ENCODE measurements at regions not wholly inside any gene's neighbourhood (a gene's known extent, or its start where the extent isn't known, plus 50 kb on each side); places are given as distances from the start of the nearest gene placed in this dataset.

DNA sequence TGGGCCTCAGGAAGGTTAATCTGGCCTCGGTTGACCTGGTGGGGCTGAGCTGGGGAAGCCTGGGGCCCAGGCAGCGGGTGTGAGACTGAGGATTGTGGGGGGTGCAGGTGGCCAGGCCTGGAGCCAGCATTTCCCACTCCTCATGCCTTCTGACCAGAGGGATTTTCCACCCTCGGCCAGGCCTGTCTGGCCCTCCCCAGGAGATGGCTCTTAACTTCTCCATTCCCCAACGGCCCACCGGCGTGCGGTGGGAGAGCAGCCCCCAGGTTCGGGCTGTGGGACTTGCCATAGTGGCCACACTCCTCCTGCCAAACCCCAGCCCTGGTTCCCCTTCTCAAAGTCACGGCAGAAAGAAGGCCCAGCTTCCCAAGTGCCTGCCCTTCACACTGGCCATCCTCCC is 126.5 kb upstream of the RUNX3 start:
- H3K4ac ChIP-seq (ENCODE audit: low read depth in 1 of 2, low read length in 2 of 2) = no peak overlapping the region
- no peak overlapping the region for H2AFZ ChIP-seq (ENCODE audit: low read depth, low read length)
- H2BK120ac ChIP-seq (ENCODE audit: low read depth, low read length) = no peak overlapping the region
- WGBS = 92% methylated on average over 7 of the region's 9 CpGs
- no peak overlapping the region for H4K8ac ChIP-seq (ENCODE audit: low read length)
- H3K14ac ChIP-seq (ENCODE audit: low read length in 2 of 2) = no peak overlapping the region
- no peak overlapping the region for H3K27ac ChIP-seq (ENCODE audit: low read length, poor library complexity, severe bottlenecking)
- H2BK15ac ChIP-seq (ENCODE audit: low read depth, poor library complexity, severe bottlenecking) = no peak overlapping the region
- H2AK5ac ChIP-seq (ENCODE audit: low read length, severe bottlenecking) = no peak overlapping the region
- H3K4me1 ChIP-seq (ENCODE audit: control insufficient read depth, insufficient read depth, low read depth, low read length) = no peaks in the 10 kb centered on the region
- no peak overlapping the region for H3K4me3 ChIP-seq (ENCODE audit: insufficient read depth in 1 of 2, low read depth in 1 of 2, low read length in 2 of 2)
- H3K18ac ChIP-seq (ENCODE audit: low read depth in 1 of 2, low read length in 2 of 2) = no peak overlapping the region
- H3K23ac ChIP-seq (ENCODE audit: low read length in 2 of 2) = no peak overlapping the region
- no peak overlapping the region for H4K91ac ChIP-seq (ENCODE audit: low read length)
- H2BK12ac ChIP-seq (ENCODE audit: low read length in 2 of 2) = no peak overlapping the region
- no peak overlapping the region for H3K4me2 ChIP-seq (ENCODE audit: low read length, poor library complexity, severe bottlenecking)
- H2BK5ac ChIP-seq (ENCODE audit: low read depth, low read length, poor library complexity, severe bottlenecking) = no peak overlapping the region
- H3K9me3 ChIP-seq (ENCODE audit: control insufficient read depth, low read length) = no peaks in the 10 kb centered on the region
- H3K79me1 ChIP-seq (replicated peaks; ENCODE audit: low read length, poor library complexity, severe bottlenecking) = no peaks in the 10 kb centered on the region
- DNase-seq = no peak
- H3K36me3 ChIP-seq (ENCODE audit: control insufficient read depth in 1 of 2, insufficient read depth in 2 of 2, low read depth in 1 of 2, low read length in 2 of 2) = no peaks in the 10 kb centered on the region
- H3K27me3 ChIP-seq (ENCODE audit: control insufficient read depth in 1 of 2, insufficient read depth in 1 of 2, low read length in 2 of 2) = peaks cover 66 to 68% of the 10 kb centered on the region in 2 experiments
- no peak overlapping the region for H3K9ac ChIP-seq (ENCODE audit: low read length)

DNA sequence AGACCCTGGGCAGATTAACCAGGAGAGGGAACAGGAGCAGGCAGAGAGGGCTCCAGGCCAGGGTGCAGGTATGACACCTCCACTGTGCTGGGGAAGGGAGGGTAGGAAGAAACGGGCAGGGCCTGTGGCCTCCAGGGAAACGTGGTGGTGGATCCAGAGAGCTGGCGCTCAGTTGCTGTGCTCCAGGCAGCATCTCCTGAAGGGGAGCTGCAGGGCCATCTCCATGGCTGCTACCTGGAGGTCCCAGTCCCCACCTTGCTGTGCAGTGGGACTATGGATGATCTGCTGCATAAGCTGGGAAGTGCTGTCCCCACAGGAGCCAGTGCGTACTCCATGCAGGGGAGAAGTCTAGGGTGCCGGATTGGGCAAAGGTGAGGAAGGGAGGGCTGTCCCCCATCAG is 125.9 kb upstream of the RUNX3 start:
- no peak overlapping the region for H3K23ac ChIP-seq (ENCODE audit: low read length in 2 of 2)
- no peaks in the 10 kb centered on the region for H3K36me3 ChIP-seq (ENCODE audit: control insufficient read depth in 1 of 2, insufficient read depth in 2 of 2, low read depth in 1 of 2, low read length in 2 of 2)
- no peaks in the 10 kb centered on the region for H3K9me3 ChIP-seq (ENCODE audit: control insufficient read depth, low read length)
- DNase-seq = no peak
- no peak overlapping the region for H4K8ac ChIP-seq (ENCODE audit: low read length)
- no peaks in the 10 kb centered on the region for H3K79me1 ChIP-seq (replicated peaks; ENCODE audit: low read length, poor library complexity, severe bottlenecking)
- no peak overlapping the region for H3K27ac ChIP-seq (ENCODE audit: low read length, poor library complexity, severe bottlenecking)
- H2BK15ac ChIP-seq (ENCODE audit: low read depth, poor library complexity, severe bottlenecking) = no peak overlapping the region
- H2AFZ ChIP-seq (ENCODE audit: low read depth, low read length) = no peak overlapping the region
- H3K9ac ChIP-seq (ENCODE audit: low read length) = no peak overlapping the region
- H3K4me2 ChIP-seq (ENCODE audit: low read length, poor library complexity, severe bottlenecking) = no peak overlapping the region
- H3K14ac ChIP-seq (ENCODE audit: low read length in 2 of 2) = no peak overlapping the region
- no peak overlapping the region for H3K4ac ChIP-seq (ENCODE audit: low read depth in 1 of 2, low read length in 2 of 2)
- H3K4me3 ChIP-seq (ENCODE audit: insufficient read depth in 1 of 2, low read depth in 1 of 2, low read length in 2 of 2) = no peak overlapping the region
- 91% methylated on average over 5 of the region's 5 CpGs for WGBS
- H2AK5ac ChIP-seq (ENCODE audit: low read length, severe bottlenecking) = no peak overlapping the region
- peaks cover 66 to 68% of the 10 kb centered on the region in 2 experiments for H3K27me3 ChIP-seq (ENCODE audit: control insufficient read depth in 1 of 2, insufficient read depth in 1 of 2, low read length in 2 of 2)
- H2BK12ac ChIP-seq (ENCODE audit: low read length in 2 of 2) = no peak overlapping the region
- H3K18ac ChIP-seq (ENCODE audit: low read depth in 1 of 2, low read length in 2 of 2) = no peak overlapping the region
- no peak overlapping the region for H4K91ac ChIP-seq (ENCODE audit: low read length)
- H3K4me1 ChIP-seq (ENCODE audit: control insufficient read depth, insufficient read depth, low read depth, low read length) = no peaks in the 10 kb centered on the region
- no peak overlapping the region for H2BK120ac ChIP-seq (ENCODE audit: low read depth, low read length)
- no peak overlapping the region for H2BK5ac ChIP-seq (ENCODE audit: low read depth, low read length, poor library complexity, severe bottlenecking)

DNA sequence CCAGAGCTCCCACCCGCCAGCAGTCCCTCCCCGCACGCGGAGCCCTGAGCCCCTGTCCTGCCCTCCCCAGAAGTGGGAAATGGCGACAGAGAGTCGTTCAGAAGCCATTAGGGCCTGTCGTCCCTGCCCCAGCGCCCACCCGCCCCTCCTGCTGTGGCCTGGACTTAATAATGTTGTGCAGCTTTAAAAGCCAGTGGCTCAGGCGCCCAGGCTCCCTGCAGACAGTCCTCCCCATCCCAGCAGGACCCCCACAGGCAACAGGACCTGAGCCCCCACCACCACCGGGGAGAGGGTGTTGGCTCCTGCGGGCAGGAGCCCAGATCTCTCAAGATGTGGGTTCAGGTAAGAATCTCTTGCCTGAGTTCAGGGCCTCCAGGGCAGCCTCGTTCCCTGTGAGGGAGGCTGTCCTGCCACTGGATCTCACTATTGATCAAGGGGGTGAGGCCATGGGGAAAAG is 125.3 kb upstream of the RUNX3 start:
- Histone ChIP-seq H3K79me1 (replicated peaks; ENCODE audit: low read length, poor library complexity, severe bottlenecking) (no peaks in the 10 kb centered on the region), H2BK120ac (ENCODE audit: low read depth, low read length) (no peak overlapping the region), H3K4ac (ENCODE audit: low read depth in 1 of 2, low read length in 2 of 2) (no peak overlapping the region), H3K4me3 (ENCODE audit: insufficient read depth in 1 of 2, low read depth in 1 of 2, low read length in 2 of 2) (no peak overlapping the region), H2BK15ac (ENCODE audit: low read depth, poor library complexity, severe bottlenecking) (no peak overlapping the region), H3K14ac (ENCODE audit: low read length in 2 of 2) (no peak overlapping the region), H2AK5ac (ENCODE audit: low read length, severe bottlenecking) (no peak overlapping the region), H3K27me3 (ENCODE audit: control insufficient read depth in 1 of 2, insufficient read depth in 1 of 2, low read length in 2 of 2) (peaks cover 72 to 73% of the 10 kb centered on the region in 2 experiments), H3K36me3 (ENCODE audit: control insufficient read depth in 1 of 2, insufficient read depth in 2 of 2, low read depth in 1 of 2, low read length in 2 of 2) (no peaks in the 10 kb centered on the region), H3K4me2 (ENCODE audit: low read length, poor library complexity, severe bottlenecking) (no peak overlapping the region), H3K4me1 (ENCODE audit: control insufficient read depth, insufficient read depth, low read depth, low read length) (no peaks in the 10 kb centered on the region), H3K27ac (ENCODE audit: low read length, poor library complexity, severe bottlenecking) (no peak overlapping the region), H3K9me3 (ENCODE audit: control insufficient read depth, low read length) (no peaks in the 10 kb centered on the region), H3K23ac (ENCODE audit: low read length in 2 of 2) (no peak overlapping the region), H4K91ac (ENCODE audit: low read length) (no peak overlapping the region), H4K8ac (ENCODE audit: low read length) (no peak overlapping the region), H2BK12ac (ENCODE audit: low read length in 2 of 2) (no peak overlapping the region), H3K18ac (ENCODE audit: low read depth in 1 of 2, low read length in 2 of 2) (no peak overlapping the region), H3K9ac (ENCODE audit: low read length) (no peak overlapping the region), H2BK5ac (ENCODE audit: low read depth, low read length, poor library complexity, severe bottlenecking) (no peak overlapping the region), H2AFZ (ENCODE audit: low read depth, low read length) (no peak overlapping the region)
- 55% methylated on average over 13 of the region's 13 CpGs for WGBS
- no peak for DNase-seq

DNA sequence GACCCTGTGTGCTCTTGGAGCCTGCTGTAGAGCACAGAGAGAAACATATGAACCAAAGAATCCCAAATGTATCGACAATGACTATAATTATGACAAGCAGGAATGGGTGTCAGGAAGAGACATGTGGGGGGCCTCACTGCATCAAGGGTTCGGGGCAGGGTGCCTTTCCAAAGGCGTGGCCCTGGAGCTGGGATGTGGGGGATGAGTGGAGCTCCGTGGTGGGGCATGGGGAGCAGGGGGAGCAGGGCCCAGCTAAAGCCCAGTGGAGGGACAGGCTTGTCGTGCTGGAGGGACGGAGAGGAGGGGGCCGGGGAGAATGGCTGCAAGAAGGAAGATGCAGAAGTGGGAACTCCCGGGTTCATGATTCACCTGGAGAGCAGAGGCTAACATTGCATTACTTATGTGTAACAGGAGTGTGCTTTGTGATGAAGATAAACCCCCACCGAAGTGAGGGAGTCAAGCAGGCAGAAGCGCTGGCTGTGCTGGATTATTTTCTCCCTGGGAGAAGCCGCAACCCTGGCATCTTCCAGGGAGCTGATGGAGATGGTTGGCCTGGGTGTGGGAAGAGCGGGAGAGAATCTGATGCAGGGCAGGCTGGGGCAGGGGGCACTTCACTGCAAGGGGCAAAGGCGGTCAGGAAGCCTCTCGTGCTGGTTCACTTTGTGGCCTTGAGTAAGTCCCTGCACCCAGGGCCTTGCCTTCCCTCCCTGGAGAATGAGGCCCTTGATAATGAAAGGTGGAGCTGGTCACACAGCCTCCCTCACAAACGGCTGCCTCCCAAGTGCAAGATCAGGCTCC is 124.6 kb upstream of the RUNX3 start:
- no peak overlapping the region for H3K27ac ChIP-seq (ENCODE audit: low read length, poor library complexity, severe bottlenecking)
- no peak overlapping the region for H2BK12ac ChIP-seq (ENCODE audit: low read length in 2 of 2)
- H3K4ac ChIP-seq (ENCODE audit: low read depth in 1 of 2, low read length in 2 of 2) = no peak overlapping the region
- H3K4me3 ChIP-seq (ENCODE audit: insufficient read depth in 1 of 2, low read depth in 1 of 2, low read length in 2 of 2) = no peak overlapping the region
- peak overlapping the region in 1 of 2 experiments; percentile 23 for H3K23ac ChIP-seq (ENCODE audit: low read length in 2 of 2)
- no peak overlapping the region for H3K9ac ChIP-seq (ENCODE audit: low read length)
- H3K27me3 ChIP-seq (ENCODE audit: control insufficient read depth in 1 of 2, insufficient read depth in 1 of 2, low read length in 2 of 2) = peaks cover 78 to 80% of the 10 kb centered on the region in 2 experiments
- no peak overlapping the region for H4K8ac ChIP-seq (ENCODE audit: low read length)
- H3K14ac ChIP-seq (ENCODE audit: low read length in 2 of 2) = no peak overlapping the region
- no peak overlapping the region for H4K91ac ChIP-seq (ENCODE audit: low read length)
- no peak overlapping the region for H3K18ac ChIP-seq (ENCODE audit: low read depth in 1 of 2, low read length in 2 of 2)
- H3K9me3 ChIP-seq (ENCODE audit: control insufficient read depth, low read length) = no peaks in the 10 kb centered on the region
- H2AFZ ChIP-seq (ENCODE audit: low read depth, low read length) = no peak overlapping the region
- H3K4me1 ChIP-seq (ENCODE audit: control insufficient read depth, insufficient read depth, low read depth, low read length) = no peaks in the 10 kb centered on the region
- DNase-seq = no peak
- 53% methylated on average over 15 of the region's 15 CpGs for WGBS
- no peaks in the 10 kb centered on the region for H3K36me3 ChIP-seq (ENCODE audit: control insufficient read depth in 1 of 2, insufficient read depth in 2 of 2, low read depth in 1 of 2, low read length in 2 of 2)
- no peak overlapping the region for H2AK5ac ChIP-seq (ENCODE audit: low read length, severe bottlenecking)
- no peak overlapping the region for H3K4me2 ChIP-seq (ENCODE audit: low read length, poor library complexity, severe bottlenecking)
- no peak overlapping the region for H2BK15ac ChIP-seq (ENCODE audit: low read depth, poor library complexity, severe bottlenecking)
- no peak overlapping the region for H2BK120ac ChIP-seq (ENCODE audit: low read depth, low read length)
- H2BK5ac ChIP-seq (ENCODE audit: low read depth, low read length, poor library complexity, severe bottlenecking) = no peak overlapping the region
- H3K79me1 ChIP-seq (replicated peaks; ENCODE audit: low read length, poor library complexity, severe bottlenecking) = no peaks in the 10 kb centered on the region

All from mesenchymal stem cell (in vitro differentiated cells and primary cell).